BLaER1 treated with 17β-estradiol and CSF1 and Interleukin-3, amounts not matched to agents 10 nM and 100 nM (cell line): ENCODE measurements at regions not wholly inside any gene's neighbourhood (a gene's known extent, or its start where the extent isn't known, plus 50 kb on each side); places are given as distances from the start of the nearest gene placed in this dataset.

Experiments used
- H3K27ac ChIP-seq, 11 experiments: shearing (Covaris generic); formaldehyde crosslinking; 2 replicates each; pipeline ENCODE4 v1.8.1; 2022
- H3K27me3 ChIP-seq, 11 experiments: shearing (Covaris generic); formaldehyde crosslinking; 2 replicates each; pipeline ENCODE4 v1.8.1; 2022
- H3K36me3 ChIP-seq, 11 experiments: shearing (Covaris generic); formaldehyde crosslinking; 2 replicates each; pipeline ENCODE4 v1.8.1; 2022
- H3K4me1 ChIP-seq, 10 experiments: shearing (Covaris generic); formaldehyde crosslinking; 2 replicates each; pipeline ENCODE4 v1.8.1; 2022
- H3K4me2 ChIP-seq, 11 experiments: shearing (Covaris generic); formaldehyde crosslinking; 2 replicates each; pipeline ENCODE4 v1.8.1; 2022
- H3K4me3 ChIP-seq, 10 experiments: shearing (Covaris generic); formaldehyde crosslinking; 2 replicates each; pipeline ENCODE4 v1.8.1; 2022
- H3K9ac ChIP-seq, 11 experiments: shearing (Covaris generic); formaldehyde crosslinking; 2 replicates each; pipeline ENCODE4 v1.8.1; 2022
- H3K9me3 ChIP-seq, 11 experiments: shearing (Covaris generic); formaldehyde crosslinking; replicated peaks in 1 of 11; 2 replicates each; pipeline ENCODE4 v1.8.1; 2022
- H4K20me1 ChIP-seq, 11 experiments: shearing (Covaris generic); formaldehyde crosslinking; 2 replicates each; pipeline ENCODE4 v1.8.1; 2022
- Cebpa-rat ChIP-seq, 11 experiments: shearing (Covaris generic); IDR thresholded peaks; 2 replicates each; pipeline ENCODE4 v1.8.1; 2022

DNA sequence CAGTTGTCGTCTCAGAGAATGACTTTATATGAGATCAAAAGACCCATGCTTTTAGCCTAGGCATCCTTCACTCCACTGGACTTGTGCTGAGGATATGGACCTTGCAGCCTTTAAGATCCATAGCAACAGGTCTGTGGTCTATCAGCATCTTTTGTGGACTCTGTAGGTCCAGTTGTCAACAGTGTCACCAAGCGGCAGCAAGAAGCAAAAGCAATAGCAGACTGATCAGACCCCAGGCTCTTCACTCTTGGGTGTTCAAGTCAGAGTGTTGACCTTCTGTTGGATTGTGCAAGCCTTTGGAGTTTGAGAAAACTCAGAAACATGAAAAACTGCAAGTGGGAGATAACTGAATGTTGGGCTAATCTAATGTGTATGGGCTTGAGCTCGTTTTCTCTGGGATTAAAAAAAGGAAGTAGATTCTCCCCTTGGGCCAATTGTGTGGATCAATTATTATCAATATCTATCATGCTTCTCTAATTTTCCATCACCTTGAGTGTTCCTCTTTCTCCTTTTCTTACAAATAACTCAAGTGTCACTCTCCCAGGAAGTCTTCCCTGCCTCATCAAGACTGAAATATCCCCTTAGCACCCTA lies 144.2 kb downstream of the LYPLAL1 start:
- no peak overlapping the region for H3K9ac ChIP-seq
- peaks cover 0 to 19% (median 5%) of the 10 kb centered on the region in 11 experiments; a peak in 9 of 22 replicates for H3K9me3 ChIP-seq
- no peak for TF ChIP-seq Cebpa-rat (IDR thresholded peaks at IDR 0.05)
- H3K4me1 ChIP-seq, result no peaks in the 10 kb centered on the region
- no peaks in the 10 kb centered on the region for H3K36me3 ChIP-seq
- H3K4me3 ChIP-seq, result no peak overlapping the region
- H4K20me1 ChIP-seq, result no peaks in the 10 kb centered on the region
- H3K4me2 ChIP-seq, result no peak overlapping the region
- no peaks in the 10 kb centered on the region for H3K27me3 ChIP-seq
- no peak overlapping the region for H3K27ac ChIP-seq

GRCh38 chr1:219316066-219316465 lies 142.4 kb downstream of the LYPLAL1 start:
- peaks cover 0 to 11% (median 0%) of the 10 kb centered on the region in 10 experiments; a peak in 3 of 20 replicates for H3K4me1 ChIP-seq
- H4K20me1 ChIP-seq, result no peaks in the 10 kb centered on the region; a peak in 1 of 22 replicates
- H3K9me3 ChIP-seq, result peaks cover 0 to 19% (median 5%) of the 10 kb centered on the region in 11 experiments; a peak in 9 of 22 replicates
- no peaks in the 10 kb centered on the region for H3K27me3 ChIP-seq
- no peak for TF ChIP-seq Cebpa-rat (IDR thresholded peaks at IDR 0.05)
- H3K4me2 ChIP-seq, result no peak overlapping the region
- no peaks in the 10 kb centered on the region for H3K36me3 ChIP-seq
- no peak overlapping the region for H3K9ac ChIP-seq
- H3K4me3 ChIP-seq, result no peak overlapping the region
- no peak overlapping the region for H3K27ac ChIP-seq

GRCh38 chr1:219313961-219314360 lies 140.3 kb downstream of the LYPLAL1 start:
- no peaks in the 10 kb centered on the region; a peak in 1 of 22 replicates for H4K20me1 ChIP-seq
- TF ChIP-seq Cebpa-rat (IDR thresholded peaks at IDR 0.05), result no peak
- H3K9ac ChIP-seq, result no peak overlapping the region
- H3K9me3 ChIP-seq, result peaks cover 0 to 19% (median 6%) of the 10 kb centered on the region in 11 experiments; a peak in 14 of 22 replicates
- H3K27me3 ChIP-seq, result no peaks in the 10 kb centered on the region
- H3K36me3 ChIP-seq, result no peaks in the 10 kb centered on the region
- no peak overlapping the region for H3K4me2 ChIP-seq
- no peak overlapping the region for H3K4me3 ChIP-seq
- peaks cover 0 to 15% (median 0%) of the 10 kb centered on the region in 10 experiments; a peak in 3 of 20 replicates for H3K4me1 ChIP-seq
- H3K27ac ChIP-seq, result no peak overlapping the region

DNA sequence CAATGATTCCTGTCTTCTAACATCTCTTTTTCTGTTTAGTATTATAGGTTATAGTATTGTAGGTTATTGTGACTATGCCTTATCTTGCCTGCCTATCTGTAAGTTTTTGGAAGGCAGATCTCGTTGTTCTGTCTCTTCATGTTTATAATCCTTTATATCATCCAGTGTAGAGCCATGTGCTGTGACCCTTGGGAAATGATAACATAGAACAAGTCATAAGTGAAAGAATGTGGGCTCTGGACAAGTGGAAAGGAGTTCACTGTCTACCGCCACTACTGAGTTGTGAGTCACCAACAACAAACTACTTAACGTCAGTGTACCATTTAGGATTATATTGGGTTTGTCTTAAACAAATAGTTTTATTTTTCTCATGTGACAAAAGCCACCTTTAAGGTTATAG lies 139.3 kb downstream of the LYPLAL1 start:
- Histone ChIP-seq H3K4me2 (no peak overlapping the region), H3K9me3 (peaks cover 6 to 29% (median 16%) of the 10 kb centered on the region in 11 experiments), H3K4me3 (no peak overlapping the region), H3K4me1 (peaks cover 0 to 15% (median 0%) of the 10 kb centered on the region in 10 experiments; a peak in 3 of 20 replicates), H3K27ac (no peak overlapping the region), H3K36me3 (peaks cover 0 to 5% (median 0%) of the 10 kb centered on the region in 11 experiments; a peak in 1 of 22 replicates), H3K9ac (no peak overlapping the region), H3K27me3 (no peaks in the 10 kb centered on the region), H4K20me1 (no peaks in the 10 kb centered on the region; a peak in 1 of 22 replicates)
- no peak for TF ChIP-seq Cebpa-rat (IDR thresholded peaks at IDR 0.05)

DNA sequence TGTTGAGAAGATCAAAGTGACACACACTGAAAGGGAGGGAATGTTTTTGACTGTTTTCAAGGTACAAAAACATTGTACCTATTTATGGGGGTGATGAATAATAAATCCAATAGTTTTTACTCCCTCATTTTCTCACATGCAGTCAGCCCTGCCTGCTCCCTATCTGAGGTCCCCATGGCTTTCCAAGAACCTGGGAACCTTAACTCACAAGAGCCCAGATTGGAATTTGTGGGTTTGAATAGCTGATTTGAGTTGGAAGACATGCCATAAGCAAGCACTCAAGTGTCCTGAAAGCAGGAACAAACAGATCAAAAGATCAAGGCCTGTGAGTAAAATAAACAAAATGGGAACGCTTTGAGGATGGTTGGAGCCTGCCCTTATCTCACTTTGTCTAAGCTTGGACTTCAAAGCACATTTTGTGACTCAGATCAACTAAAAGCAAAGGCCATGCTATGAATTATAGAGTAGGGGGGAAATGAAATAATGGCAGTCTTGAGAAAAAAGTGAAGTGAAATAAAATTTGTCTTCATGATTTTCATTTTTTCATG lies 136.6 kb downstream of the LYPLAL1 start:
- Histone ChIP-seq H3K27me3 (no peaks in the 10 kb centered on the region), H3K9me3 (peaks cover 12 to 26% (median 23%) of the 10 kb centered on the region in 11 experiments), H4K20me1 (no peaks in the 10 kb centered on the region; a peak in 1 of 22 replicates), H3K9ac (no peak overlapping the region), H3K36me3 (peaks cover 0 to 5% (median 0%) of the 10 kb centered on the region in 11 experiments; a peak in 1 of 22 replicates), H3K27ac (no peak overlapping the region), H3K4me1 (peaks cover 0 to 15% (median 0%) of the 10 kb centered on the region in 10 experiments; a peak in 3 of 20 replicates), H3K4me3 (no peak overlapping the region), H3K4me2 (no peak overlapping the region)
- no peak for TF ChIP-seq Cebpa-rat (IDR thresholded peaks at IDR 0.05)

GRCh38 chr1:219308367-219308766 lies 134.7 kb downstream of the LYPLAL1 start:
- H3K27me3 ChIP-seq, result no peaks in the 10 kb centered on the region
- peaks cover 0 to 5% (median 0%) of the 10 kb centered on the region in 11 experiments; a peak in 1 of 22 replicates for H3K36me3 ChIP-seq
- no peak overlapping the region for H3K4me2 ChIP-seq
- TF ChIP-seq Cebpa-rat (IDR thresholded peaks at IDR 0.05), result no peak
- H3K4me3 ChIP-seq, result no peak overlapping the region
- H4K20me1 ChIP-seq, result no peaks in the 10 kb centered on the region; a peak in 1 of 22 replicates
- H3K9me3 ChIP-seq, result peaks cover 12 to 26% (median 22%) of the 10 kb centered on the region in 11 experiments
- H3K9ac ChIP-seq, result no peak overlapping the region
- peaks cover 0 to 15% (median 0%) of the 10 kb centered on the region in 10 experiments; a peak in 3 of 20 replicates for H3K4me1 ChIP-seq
- no peak overlapping the region for H3K27ac ChIP-seq

DNA sequence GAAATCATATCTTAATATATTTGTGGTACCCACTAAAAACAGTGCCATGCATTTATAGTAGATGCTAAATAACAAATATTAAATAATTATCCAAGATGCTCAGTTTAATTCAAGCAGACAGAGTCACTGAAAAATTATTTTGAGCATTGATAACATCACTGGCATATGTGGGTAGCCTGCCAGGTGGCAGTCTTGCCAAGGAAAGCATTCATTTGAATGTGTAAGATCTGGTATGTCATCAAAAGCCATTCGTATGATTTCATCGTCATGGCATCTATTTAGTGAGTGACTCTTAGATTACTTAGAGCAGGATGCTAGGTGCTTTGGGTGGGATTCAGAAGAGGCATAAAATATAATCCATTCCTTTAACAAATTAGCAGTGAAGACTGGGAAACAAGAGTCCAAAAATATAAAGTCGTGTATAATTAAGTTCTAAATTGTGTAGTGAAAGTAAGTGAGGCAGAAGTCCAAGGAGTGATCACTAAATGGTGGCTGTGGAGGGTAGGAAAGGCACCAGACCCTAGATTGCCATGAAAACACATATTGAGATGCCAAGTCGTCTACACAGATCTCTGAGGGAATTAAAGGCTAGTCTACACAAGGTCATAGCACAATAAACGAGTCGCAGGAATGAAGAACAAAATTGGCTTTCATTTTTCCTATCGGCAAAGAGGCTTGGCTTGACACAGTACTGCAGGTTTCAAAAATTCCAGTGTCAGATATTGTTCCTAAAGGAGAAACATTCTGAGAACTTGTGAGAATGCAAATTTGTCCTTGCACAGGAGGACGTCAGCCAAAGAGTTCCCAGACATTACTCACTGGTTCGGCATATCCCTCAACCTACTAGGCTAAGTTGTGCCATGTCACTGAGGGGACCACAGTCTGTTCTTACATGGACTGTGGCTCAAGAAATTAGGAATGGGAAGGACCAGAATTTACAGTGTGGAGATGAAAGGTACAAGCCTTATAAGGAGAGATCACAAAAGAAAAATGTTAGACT lies 130.8 kb downstream of the LYPLAL1 start:
- no peaks in the 10 kb centered on the region for H3K4me1 ChIP-seq
- H3K9me3 ChIP-seq, result peaks cover 12 to 26% (median 21%) of the 10 kb centered on the region in 11 experiments
- H3K9ac ChIP-seq, result no peak overlapping the region
- no peak overlapping the region for H3K4me2 ChIP-seq
- no peak overlapping the region for H3K27ac ChIP-seq
- TF ChIP-seq Cebpa-rat (IDR thresholded peaks at IDR 0.05), result no peak
- no peaks in the 10 kb centered on the region for H4K20me1 ChIP-seq
- no peak overlapping the region for H3K4me3 ChIP-seq
- H3K36me3 ChIP-seq, result peaks cover 0 to 5% (median 0%) of the 10 kb centered on the region in 11 experiments; a peak in 1 of 22 replicates
- no peaks in the 10 kb centered on the region for H3K27me3 ChIP-seq

GRCh38 chr1:219302697-219303096 lies 129.0 kb downstream of the LYPLAL1 start:
- Histone ChIP-seq H3K4me1 (peaks cover 0 to 10% (median 0%) of the 10 kb centered on the region in 10 experiments; a peak in 2 of 20 replicates), H3K9ac (no peak overlapping the region), H3K4me3 (no peak overlapping the region), H3K27ac (no peak overlapping the region), H3K36me3 (no peaks in the 10 kb centered on the region), H3K27me3 (no peaks in the 10 kb centered on the region), H4K20me1 (no peaks in the 10 kb centered on the region), H3K9me3 (peaks cover 5 to 9% (median 8%) of the 10 kb centered on the region in 11 experiments; a peak in 21 of 22 replicates), H3K4me2 (no peak overlapping the region)
- TF ChIP-seq Cebpa-rat (IDR thresholded peaks at IDR 0.05), result no peak

DNA sequence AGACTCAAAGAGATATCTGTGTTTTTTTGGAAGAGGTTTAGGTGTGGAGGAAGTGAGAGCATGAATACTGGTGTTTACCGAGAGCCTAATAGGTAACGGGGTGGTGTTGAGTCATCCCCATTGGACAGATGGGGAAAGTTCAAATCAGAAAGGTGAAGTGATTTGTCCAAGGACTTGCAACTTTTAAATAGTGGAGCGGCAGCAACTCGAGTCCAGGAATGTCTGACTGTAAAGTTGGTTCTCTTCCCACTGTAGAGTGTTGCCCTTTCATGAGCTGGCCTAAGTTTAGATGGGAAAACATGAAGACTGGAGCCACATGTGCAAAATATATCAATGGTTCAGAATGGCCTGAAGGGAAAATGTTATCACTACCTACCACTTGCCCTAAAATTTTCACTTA lies 125.7 kb downstream of the LYPLAL1 start:
- Histone ChIP-seq H4K20me1 (no peaks in the 10 kb centered on the region), H3K27me3 (no peaks in the 10 kb centered on the region), H3K4me1 (peaks cover 0 to 10% (median 0%) of the 10 kb centered on the region in 10 experiments; a peak in 2 of 20 replicates), H3K4me3 (no peak overlapping the region), H3K27ac (no peak overlapping the region), H3K36me3 (no peaks in the 10 kb centered on the region), H3K4me2 (no peak overlapping the region), H3K9ac (no peak overlapping the region), H3K9me3 (no peaks in the 10 kb centered on the region)
- no peak for TF ChIP-seq Cebpa-rat (IDR thresholded peaks at IDR 0.05)
